SH-SY5Y (cell line): ENCODE measurements at regions not wholly inside any gene's neighbourhood (a gene's known extent, or its start where the extent isn't known, plus 50 kb on each side); places are given as distances from the start of the nearest gene placed in this dataset.

Experiments used
- GATA2 ChIP-seq: IDR thresholded peaks from 2 replicates; pipeline ENCODE4 v1.6.1; 2011; ENCODE audit warnings: mild to moderate bottlenecking, low read depth, low read length
- GATA3 ChIP-seq: IDR thresholded peaks from 2 replicates; pipeline ENCODE4 v1.6.1; 2011; ENCODE audit warnings: low read depth, mild to moderate bottlenecking, low read length, moderate library complexity

- no peak for TF ChIP-seq GATA3
- TF ChIP-seq GATA2: no peak
These were observed 62.0 kb downstream of the HFE start for GRCh38 chr6:26149240-26149639.

GRCh38 chr6:26152226-26153101, 65.2 kb downstream of the HFE start:
- TF ChIP-seq GATA2: no peak
- TF ChIP-seq GATA3: no peak

DNA sequence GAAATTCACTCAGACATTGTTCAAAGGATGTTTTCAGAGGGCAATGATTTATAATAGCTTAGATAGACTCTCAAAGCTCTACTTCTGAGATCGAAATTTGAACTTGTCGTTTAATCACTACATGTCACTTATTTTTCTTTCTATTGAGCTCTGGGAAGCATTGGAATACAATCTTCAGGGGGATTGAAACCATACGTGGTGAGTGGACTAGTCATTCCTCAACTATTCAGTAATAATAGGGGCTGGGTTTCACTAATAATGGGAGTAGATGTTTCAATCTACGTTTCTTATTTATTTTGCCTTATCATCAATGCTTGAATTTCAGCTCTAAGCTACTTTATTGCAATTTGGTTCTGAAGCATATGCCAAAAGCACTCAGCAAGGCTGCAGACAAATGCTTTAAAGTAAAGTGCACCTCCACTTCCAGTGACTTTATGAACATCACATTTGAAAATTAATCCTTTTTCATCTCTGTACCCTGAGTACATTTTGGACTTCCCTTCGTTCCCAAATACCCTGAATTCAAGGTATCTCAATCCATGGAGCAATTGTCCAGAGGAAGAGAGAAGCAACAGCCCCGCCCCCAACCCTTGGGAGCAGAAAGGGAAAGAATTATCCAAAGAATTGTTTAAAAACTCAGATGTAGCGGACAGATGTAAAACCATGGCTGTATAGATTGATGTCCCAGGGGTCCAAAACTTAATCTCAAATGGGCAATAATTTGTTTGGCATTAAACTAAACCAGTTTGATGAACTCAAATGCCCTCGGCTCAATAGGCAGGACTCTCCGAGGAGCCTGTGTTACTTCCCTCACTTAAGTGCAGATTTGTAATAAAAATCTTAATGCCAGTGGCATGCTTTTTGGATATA, 68.1 kb downstream of the HFE start:
- no peak for TF ChIP-seq GATA3
- TF ChIP-seq GATA2: no peak

DNA sequence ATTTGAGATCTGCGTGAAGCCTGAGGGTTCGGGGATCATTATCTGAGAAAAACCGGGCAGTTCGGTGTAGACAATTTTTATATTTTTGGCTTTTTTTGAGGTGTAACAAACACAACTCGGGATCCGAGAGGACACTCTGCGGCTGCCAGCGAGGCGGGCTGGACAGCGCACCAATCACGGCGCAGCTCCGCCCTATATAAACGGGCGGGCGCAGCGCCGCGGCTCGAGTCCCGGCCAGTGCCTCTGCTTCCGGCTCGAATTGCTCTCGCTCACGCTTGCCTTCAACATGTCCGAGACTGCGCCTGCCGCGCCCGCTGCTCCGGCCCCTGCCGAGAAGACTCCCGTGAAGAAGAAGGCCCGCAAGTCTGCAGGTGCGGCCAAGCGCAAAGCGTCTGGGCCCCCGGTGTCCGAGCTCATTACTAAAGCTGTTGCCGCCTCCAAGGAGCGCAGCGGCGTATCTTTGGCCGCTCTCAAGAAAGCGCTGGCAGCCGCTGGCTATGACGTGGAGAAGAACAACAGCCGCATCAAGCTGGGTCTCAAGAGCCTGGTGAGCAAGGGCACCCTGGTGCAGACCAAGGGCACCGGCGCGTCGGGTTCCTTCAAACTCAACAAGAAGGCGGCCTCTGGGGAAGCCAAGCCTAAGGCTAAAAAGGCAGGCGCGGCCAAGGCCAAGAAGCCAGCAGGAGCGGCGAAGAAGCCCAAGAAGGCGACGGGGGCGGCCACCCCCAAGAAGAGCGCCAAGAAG, 69.0 kb downstream of the HFE start:
- TF ChIP-seq GATA2: no peak
- no peak for TF ChIP-seq GATA3

DNA sequence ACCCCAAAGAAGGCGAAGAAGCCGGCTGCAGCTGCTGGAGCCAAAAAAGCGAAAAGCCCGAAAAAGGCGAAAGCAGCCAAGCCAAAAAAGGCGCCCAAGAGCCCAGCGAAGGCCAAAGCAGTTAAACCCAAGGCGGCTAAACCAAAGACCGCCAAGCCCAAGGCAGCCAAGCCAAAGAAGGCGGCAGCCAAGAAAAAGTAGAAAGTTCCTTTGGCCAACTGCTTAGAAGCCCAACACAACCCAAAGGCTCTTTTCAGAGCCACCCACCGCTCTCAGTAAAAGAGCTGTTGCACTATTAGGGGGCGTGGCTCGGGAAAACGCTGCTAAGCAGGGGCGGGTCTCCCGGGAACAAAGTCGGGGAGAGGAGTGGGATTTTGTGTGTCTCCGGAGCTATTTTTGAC, 69.6 kb downstream of the HFE start:
- no peak for TF ChIP-seq GATA3
- no peak for TF ChIP-seq GATA2

DNA sequence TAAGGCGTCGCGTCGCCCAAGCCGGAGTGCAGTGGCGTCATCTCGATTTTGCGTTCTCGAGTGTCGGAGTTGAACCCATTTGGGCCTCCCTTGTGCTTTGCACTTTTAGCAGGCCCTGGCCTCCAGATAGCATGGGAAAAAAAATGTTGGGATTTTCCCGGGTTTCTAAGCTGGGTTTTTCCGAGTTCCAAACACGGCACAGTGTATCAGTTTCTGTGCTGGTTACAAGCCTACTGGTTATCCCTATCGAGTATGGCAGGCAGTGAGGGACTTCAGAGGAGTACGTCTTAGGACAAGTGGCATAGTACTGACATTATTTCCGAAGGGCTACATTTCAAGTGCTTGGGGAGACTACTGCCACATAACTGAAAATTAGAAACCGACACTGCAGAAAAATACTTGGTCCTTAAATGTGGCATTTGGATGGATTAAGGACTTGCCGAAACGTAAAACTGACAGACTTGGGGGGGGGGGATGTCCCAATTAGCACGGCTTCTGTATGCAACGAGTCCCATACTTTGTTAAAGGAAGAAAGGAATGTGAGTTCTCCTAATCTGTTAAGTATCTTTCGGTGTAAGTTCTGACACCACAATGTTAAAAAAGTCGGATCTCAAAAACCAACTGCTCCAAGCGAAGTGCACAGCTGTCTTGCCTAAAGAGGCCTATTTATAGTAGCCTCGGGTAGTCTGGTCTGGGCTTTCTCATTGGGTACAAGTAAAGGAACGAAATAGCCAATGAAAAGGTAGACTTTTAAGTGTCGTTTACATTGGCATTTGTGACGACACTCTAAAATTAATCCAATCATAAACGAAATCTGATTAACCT, 70.2 kb downstream of the HFE start:
- no peak for TF ChIP-seq GATA2
- TF ChIP-seq GATA3: no peak

DNA sequence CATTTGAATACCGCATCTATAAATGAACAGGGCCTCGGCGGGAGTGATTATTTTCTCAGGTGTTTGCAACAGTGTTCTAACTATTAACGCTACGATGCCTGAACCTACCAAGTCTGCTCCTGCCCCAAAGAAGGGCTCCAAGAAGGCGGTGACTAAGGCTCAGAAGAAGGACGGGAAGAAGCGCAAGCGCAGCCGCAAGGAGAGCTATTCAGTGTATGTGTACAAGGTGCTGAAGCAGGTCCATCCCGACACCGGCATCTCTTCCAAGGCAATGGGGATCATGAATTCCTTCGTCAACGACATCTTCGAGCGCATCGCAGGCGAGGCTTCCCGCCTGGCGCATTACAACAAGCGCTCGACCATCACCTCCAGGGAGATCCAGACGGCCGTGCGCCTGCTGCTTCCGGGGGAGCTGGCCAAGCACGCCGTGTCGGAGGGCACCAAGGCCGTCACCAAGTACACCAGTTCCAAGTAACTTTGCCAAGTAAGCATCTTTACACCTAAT, 70.9 kb downstream of the HFE start:
- no peak for TF ChIP-seq GATA2
- no peak for TF ChIP-seq GATA3

GRCh38 chr6:26158581-26159356, 71.5 kb downstream of the HFE start:
- TF ChIP-seq GATA2 (no peak), GATA3 (no peak)

DNA sequence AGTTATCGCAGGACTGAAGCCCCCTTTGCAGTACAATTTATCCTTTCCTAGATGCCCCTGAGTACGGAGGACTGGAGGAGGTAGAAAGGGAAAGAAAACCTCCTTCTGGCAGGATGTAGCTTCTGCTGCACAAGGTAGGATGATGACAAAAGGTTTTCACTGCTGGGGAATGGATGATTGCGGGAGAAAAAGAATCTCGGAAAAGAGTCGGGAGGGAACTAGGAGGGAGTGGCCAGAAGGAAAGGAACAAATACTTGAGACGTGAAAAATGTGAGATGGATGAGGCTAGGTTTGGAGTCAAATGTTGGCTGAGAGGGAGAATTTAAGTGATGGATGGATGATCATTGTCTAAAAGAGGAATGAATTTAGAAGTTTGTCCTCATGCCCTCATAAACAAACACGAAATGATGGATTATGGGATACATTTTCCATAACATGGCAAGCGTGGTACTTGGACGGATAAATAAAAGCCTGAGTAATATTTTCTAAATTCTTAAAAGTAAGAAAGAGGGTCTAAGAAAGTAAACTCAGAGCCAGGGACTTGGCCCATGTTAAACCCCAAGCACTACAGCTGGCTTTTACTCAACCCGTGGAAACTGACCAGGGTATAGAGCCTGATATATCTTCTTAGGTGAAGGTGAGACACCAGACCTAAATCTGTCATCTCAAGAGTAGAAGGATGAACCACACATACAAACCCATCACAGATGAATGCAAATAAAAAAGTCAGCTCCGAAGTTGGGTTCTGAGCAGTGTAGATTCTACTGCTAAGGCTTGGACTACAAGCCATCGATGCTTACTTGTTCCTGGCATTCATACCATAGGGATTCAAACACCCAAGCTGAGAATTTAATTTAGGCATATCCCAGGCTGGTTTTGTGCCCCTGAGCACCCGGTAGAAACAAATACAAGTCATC, 72.4 kb downstream of the HFE start:
- TF ChIP-seq GATA3: no peak

- TF ChIP-seq GATA3 (no peak), GATA2 (no peak)
These were observed 74.1 kb downstream of the HFE start for GRCh38 chr6:26161322-26161721.

GRCh38 chr6:26162399-26162798, 75.2 kb downstream of the HFE start:
- TF ChIP-seq GATA3: no peak
- no peak for TF ChIP-seq GATA2
